Astrocyte of the cerebellum (primary cell): ENCODE measurements at regions not wholly inside any gene's neighbourhood (a gene's known extent, or its start where the extent isn't known, plus 50 kb on each side); places are given as distances from the start of the nearest gene placed in this dataset.

Experiments
- DNase-seq: peaks from one replicate; pipeline ENCODE4 v3.0.0-alpha.2; 2011; ENCODE audit warnings: low read depth
- H3K4me3 ChIP-seq: 2 replicates; pipeline ENCODE4 v1.5.1; 2011; ENCODE audit warnings: mild to moderate bottlenecking, low read depth, low read length, moderate library complexity
- in situ Hi-C: cut with HindIII; loops from 2 replicates; pipeline ENCODE4 v1.10.0; 2017; ENCODE audit warnings: low sequenced_read_pairs
- TF ChIP-seq, protein P1 (sequence below): IDR thresholded peaks from 2 replicates; pipeline ENCODE4 v1.5.1; 2012; ENCODE audit warnings: low read length, low read depth, moderate library complexity, mild to moderate bottlenecking; ENCODE audit errors: missing control alignments

DNA sequence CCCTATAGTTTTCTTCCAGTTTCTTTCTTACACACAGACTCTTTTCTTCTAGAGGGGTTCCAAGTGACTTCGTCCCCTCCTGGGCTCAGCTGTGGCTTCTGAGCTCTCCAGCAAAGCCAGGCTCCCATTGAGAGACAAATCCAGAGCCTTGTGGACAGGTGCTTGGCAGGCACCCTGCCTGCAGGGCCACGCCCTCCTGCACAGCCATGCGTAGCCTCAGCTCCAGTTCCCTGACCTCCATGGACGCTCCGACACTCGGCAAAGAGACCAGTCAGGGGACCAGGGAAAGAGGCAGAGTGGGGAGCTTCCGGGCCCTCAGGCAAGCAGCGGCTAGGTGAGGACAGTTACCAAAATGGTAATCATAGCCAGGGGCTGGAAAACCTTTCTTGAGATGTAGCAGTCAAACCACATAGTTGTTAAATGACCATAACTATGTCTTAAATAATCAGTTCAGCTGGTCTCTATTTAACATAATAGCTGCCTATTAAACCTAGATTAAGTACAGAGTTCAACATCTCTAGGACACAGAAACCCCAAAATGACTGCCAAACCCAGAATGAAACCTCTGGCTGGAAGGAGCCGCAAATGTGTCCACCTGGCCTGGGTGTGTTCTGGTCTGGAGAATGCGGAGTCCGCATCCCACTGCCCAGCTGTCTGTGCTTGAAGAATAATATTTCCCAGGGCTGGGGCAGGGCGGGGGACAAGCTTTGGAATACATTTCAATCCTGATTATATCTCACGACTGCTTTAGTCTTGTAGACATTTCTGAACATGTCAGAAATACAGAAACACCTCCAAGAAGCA, 69.3 kb upstream of the RGMA start:
- no peak for DNase-seq
- TF ChIP-seq, protein P1, sequence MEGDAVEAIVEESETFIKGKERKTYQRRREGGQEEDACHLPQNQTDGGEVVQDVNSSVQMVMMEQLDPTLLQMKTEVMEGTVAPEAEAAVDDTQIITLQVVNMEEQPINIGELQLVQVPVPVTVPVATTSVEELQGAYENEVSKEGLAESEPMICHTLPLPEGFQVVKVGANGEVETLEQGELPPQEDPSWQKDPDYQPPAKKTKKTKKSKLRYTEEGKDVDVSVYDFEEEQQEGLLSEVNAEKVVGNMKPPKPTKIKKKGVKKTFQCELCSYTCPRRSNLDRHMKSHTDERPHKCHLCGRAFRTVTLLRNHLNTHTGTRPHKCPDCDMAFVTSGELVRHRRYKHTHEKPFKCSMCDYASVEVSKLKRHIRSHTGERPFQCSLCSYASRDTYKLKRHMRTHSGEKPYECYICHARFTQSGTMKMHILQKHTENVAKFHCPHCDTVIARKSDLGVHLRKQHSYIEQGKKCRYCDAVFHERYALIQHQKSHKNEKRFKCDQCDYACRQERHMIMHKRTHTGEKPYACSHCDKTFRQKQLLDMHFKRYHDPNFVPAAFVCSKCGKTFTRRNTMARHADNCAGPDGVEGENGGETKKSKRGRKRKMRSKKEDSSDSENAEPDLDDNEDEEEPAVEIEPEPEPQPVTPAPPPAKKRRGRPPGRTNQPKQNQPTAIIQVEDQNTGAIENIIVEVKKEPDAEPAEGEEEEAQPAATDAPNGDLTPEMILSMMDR = no peak
- H3K4me3 ChIP-seq = no peak overlapping the region
- in situ Hi-C loops = loop anchor here (5.0 kb wide), 1 partner anchor 36 kb away; no protein-coding TSS in a partner anchor

DNA sequence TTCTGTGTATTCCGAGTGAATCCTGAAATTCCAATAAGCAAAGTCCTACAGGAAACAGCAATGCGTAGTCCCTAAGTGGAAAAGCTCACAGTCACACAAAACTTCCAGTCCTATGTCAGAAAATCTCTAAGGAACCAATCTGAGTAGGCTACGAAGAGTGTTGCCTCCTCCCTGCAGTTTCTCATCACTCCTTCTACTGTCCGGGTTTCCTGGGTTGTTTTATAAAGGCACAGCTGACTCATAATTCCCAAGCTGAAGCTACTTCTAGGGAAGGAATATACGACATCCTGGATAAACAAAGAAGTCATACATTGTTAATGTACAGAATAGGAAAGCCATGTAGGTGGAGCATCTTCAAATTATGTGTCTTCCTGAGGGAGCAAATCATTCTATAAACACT, 65.7 kb upstream of the RGMA start:
- in situ Hi-C loops = loop anchor here (5.0 kb wide), 1 partner anchor 32 kb away; no protein-coding TSS in a partner anchor
- TF ChIP-seq, protein P1 = no peak
- H3K4me3 ChIP-seq = no peak overlapping the region
- no peak for DNase-seq

DNA sequence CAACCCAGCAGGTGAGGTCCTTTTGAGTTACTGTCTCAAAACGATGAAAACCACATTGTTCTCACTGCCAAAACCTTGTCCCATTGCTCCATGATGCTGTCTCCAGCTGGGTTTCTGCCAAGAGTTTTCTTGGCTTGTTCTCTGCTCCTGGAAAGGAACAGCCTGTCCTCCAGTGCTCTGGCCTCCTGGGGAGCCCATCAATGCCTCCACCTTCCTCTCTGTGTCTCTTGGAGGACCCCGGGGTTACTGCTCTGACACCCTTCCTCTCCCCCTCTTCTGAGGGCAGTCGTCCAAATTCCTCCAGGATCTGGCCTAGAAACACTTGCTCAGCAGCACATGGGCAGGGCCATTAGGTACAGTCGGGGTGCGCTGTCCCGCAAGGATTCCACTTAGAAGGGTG, 63.9 kb upstream of the RGMA start:
- TF ChIP-seq, protein P1 = no peak
- in situ Hi-C loops = no loop called here
- DNase-seq = peak; percentile 58
- no peak overlapping the region for H3K4me3 ChIP-seq

DNA sequence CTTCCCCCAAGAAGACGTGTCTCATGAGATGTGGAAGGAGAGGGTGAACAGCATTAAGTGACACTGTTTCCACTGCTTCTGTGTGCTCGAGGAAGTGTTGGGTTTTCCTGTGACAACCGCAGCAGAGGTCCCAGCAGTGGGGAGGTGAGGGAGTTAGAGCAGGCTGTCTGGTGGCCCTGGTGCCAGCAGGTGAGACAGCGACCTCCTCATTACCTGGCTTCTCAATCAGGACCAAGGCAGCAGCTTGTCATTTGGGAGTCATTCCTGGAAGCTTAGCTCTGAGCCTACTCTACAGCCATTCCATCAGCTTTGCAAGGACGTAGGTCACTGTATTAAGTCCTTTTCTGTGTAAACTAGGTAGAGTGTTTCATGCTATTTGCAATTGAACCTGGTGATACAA, 63.3 kb upstream of the RGMA start:
- no peak for DNase-seq
- H3K4me3 ChIP-seq = no peak overlapping the region
- TF ChIP-seq, protein P1 = no peak
- in situ Hi-C loops = no loop called here

DNA sequence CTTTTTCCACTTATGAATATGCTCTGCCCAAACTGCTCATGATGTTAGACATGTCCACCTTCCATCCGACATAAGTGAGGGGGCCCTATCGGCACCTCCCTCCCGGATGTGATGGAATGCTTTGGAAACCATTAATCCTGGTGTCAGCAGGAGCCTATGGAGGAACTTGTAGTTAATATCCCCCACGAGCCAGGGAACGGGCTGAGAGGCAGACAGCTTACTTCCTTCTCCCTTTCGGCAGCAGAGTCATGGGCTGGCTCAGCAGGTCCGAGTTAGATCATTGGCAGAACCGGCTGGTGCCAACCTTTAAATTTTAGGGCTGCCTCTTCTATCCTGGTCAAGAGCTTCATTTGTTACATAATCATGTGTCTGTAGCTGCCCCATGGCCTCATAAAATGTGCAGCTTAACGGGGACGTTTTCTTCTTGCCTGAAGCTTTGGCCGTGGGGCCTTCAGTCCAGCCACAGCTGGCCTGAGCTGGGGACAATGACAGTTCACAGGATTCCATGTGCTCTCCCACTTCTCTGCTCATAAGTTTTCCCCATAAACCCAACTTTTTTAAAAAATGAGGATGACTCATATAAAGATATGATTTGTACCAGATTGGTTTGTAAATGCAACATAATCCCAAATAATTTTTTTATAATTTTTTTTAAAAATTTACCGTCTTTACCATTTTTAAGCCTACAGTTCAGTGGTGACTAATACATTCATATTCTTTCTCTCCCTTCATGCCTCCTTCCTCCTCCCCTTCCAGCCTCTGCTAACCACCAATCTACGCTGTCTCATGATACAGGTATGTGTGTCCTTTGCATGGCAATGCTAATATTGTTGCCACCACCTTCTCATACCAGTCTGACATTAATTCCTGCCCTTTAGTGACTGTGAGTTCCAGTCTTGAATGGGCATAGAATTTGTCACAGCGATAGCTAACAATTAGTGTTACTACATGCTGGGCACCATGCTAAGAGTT, 62.2 kb upstream of the RGMA start:
- TF ChIP-seq, protein P1 = no peak
- in situ Hi-C loops = no loop called here
- no peak for DNase-seq
- no peak overlapping the region for H3K4me3 ChIP-seq

DNA sequence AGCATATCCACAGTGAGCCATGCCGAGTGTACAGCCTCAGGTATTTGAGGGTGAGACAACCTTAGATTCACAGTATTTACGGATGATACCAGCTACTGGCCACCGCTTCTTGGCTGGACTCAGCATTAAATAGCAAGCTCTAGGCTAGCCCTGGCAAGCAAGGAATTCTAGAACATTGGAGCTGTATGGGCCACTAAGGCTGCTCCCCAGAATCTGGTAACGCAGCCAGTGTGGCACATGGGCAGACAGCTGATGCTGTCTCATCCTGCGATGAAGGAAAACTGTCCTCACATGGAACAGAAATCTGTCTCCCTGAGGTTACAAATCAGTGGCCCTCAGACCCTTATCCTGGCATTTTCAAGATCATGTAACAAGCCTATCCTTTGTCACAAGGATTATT, 57.6 kb upstream of the RGMA start:
- DNase-seq = no peak
- in situ Hi-C loops = no loop called here
- TF ChIP-seq, protein P1 = no peak
- H3K4me3 ChIP-seq = no peak overlapping the region
